KOPT-K1 (cell line): ENCODE measurements at regions not wholly inside any gene's neighbourhood (a gene's known extent, or its start where the extent isn't known, plus 50 kb on each side); places are given as distances from the start of the nearest gene placed in this dataset.

Experiments used
- H3K27ac ChIP-seq: fragments of 200-600 bp; sonication (generic); 2 replicates; pipeline ENCODE4 v1.5.1; 2016; ENCODE audit warnings: antibody characterized with exemption, mild to moderate bottlenecking, low read depth, low read length; ENCODE audit not compliant: poor library complexity, severe bottlenecking
- H3K36me3 ChIP-seq: fragments of 200-600 bp; sonication (generic); 2 replicates; pipeline ENCODE4 v1.5.1; 2017; ENCODE audit warnings: antibody characterized with exemption, mild to moderate bottlenecking, low read length, moderate library complexity; ENCODE audit not compliant: insufficient read depth
- H3K9me3 ChIP-seq: fragments of 200-600 bp; sonication (generic); 2 replicates; pipeline ENCODE4 v1.5.1; 2017; ENCODE audit warnings: antibody characterized with exemption, low read length, mild to moderate bottlenecking; ENCODE audit not compliant: insufficient read depth, poor library complexity, severe bottlenecking

DNA sequence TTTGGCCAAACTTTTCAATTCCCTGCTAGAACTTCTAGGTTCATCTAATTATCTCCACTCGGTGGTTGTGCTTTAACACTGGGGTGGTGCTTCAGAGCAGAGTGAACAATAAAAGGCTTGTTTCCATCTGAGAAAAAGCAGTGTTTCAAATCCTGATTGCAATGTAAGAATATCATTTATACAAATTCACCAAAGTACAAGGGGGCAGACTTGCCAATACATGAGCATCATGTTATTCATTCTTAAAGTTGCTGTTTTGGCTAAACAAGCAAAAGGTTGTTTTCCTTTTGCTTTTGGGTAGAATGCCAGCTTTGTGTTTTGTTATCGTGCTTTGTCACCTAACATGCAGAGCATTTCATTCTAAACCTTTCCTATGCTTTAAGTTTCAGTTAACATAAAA is 78.5 kb upstream of the UBAC2 start:
- Histone ChIP-seq H3K27ac (no peak overlapping the region), H3K9me3 (no peaks in the 10 kb centered on the region), H3K36me3 (no peaks in the 10 kb centered on the region)

DNA sequence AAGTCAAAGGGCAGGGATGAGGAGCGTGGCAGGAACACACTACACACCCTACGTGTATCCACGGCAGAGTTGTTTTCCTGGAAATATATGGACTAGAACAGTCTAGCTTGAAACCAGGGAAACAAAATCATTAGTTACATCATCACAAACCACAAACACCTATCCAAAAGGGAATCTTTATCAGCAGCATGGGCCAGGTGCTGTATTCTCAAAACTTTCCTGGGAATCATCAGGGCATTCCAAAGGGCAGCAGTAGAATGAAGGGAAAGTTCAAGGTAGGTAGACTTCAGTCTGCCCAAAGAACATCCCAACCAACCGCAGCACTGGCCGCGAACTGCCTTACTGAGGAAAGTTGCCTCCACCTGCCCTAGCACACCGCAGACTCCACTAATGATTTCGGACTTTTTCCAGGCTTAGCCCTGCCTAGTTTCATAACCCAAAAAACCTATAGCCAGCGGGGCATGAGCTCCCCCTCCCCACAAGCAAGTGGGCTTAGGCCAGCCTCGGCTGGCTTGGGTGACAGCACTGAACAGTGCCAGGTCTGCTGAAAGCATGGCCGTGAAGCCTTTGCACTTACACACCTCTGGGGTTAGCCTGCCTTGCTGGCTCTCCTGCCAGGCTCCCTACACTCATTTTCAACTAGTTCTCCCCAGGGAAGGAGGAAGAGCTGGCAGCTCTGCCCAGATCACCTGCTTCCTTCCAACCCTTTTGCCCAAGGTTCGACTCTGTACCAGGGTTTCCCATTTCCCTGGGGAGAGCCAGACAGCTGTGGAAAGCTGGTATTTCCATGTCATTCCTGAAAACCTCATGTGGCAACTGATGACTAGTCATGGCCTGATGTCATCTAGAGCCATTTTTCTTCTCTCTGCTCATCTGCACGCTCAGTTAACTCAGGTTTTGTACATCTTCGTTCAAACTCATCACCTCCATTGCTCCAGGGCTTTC is 77.3 kb upstream of the UBAC2 start:
- no peak overlapping the region for H3K27ac ChIP-seq
- no peaks in the 10 kb centered on the region for H3K9me3 ChIP-seq
- H3K36me3 ChIP-seq = no peaks in the 10 kb centered on the region

DNA sequence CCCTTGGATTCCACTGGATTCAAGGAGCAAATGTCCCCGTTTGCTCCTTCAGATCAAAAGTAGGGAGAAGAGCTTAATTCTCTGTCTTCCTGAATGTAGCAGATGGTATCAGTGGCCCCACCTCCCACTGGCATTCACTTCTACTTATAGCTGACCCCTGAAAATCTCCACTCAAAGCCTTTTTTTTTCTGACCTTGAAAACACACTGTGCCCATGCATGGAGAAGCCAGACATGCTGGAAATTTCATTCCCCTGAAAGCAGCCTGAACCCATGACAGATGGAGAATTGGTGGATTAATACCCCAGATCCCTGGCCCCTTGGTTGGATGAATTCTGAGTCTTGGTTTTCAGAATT is 76.6 kb upstream of the UBAC2 start:
- no peaks in the 10 kb centered on the region for H3K9me3 ChIP-seq
- no peak overlapping the region for H3K27ac ChIP-seq
- no peaks in the 10 kb centered on the region for H3K36me3 ChIP-seq

DNA sequence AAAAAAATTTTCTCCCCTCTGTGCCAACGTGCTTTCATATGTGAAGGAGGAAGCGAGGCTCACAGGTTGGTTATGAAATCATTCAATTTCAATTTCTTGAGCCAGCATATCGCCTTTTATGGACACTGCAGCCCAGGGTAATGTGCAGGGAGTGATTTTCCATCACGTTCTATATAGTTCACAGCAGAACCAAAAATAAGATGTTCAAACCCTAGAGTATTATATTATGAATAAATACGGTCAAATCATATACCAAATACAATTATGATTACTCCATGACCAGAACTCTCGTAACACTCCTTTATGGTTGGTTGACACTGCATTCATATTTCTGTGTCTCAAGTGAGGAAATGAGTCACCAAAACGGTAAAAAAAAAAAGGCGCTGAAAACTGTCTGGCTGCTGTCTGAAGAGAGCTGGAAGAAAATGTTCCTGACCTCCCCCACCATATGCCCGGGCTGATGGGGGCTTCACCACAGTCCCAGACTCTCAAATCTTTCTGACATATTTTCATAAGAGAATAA is 75.8 kb upstream of the UBAC2 start:
- Histone ChIP-seq H3K36me3 (no peaks in the 10 kb centered on the region), H3K9me3 (no peaks in the 10 kb centered on the region), H3K27ac (no peak overlapping the region)

DNA sequence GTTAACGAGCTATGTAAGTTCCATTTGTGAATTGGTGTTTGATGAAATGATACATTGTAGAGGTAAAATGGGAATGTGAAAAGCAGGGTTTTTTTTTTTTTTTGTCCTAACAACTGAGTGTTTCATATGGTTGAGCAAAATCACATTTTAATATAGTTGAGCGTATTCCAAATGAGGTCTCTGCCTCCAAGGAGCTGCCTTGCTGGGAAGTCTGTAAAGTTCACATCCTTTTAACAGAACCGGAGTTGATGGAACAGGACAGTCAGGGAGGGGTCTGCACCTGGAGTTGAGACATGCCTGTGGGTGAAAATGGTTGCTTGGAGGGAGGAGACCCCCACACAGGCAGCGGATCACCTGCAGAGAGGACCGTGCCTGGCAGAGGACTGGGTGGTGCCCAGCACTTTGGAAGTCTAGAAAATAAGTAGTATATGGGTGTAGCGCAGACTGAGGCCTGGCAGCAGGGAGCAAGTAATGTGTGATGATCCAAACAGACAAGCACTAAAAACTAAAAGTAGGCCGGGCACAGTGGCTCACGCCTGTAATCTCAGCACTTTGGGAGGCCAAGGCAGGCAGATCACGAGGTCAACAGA is 75.2 kb upstream of the UBAC2 start:
- no peak overlapping the region for H3K27ac ChIP-seq

DNA sequence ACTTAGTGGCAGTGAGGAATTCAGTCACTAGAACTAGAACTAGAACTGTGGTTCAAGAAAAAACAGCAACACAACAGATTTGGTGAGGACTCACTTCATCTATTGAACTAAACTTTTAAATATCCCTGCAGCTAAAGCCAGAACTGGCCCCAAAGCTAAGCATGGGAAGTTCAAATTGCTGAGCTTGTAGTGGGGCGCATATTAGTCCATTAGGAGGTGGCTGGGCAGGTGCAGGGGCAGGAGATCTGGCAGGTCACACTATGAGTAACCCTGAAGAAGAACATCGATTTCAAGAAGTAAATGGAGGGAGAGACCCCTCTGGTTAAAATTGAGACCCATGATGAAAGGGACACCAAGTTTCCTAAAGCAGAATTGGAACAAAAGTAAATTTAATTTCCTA is 73.8 kb upstream of the UBAC2 start:
- H3K36me3 ChIP-seq = no peaks in the 10 kb centered on the region
- no peak overlapping the region for H3K27ac ChIP-seq
- H3K9me3 ChIP-seq = no peaks in the 10 kb centered on the region

More for the DNA sequence above, 75.2 kb upstream of the UBAC2 start:
- Histone ChIP-seq H3K36me3 (no peaks in the 10 kb centered on the region), H3K9me3 (no peaks in the 10 kb centered on the region)

DNA sequence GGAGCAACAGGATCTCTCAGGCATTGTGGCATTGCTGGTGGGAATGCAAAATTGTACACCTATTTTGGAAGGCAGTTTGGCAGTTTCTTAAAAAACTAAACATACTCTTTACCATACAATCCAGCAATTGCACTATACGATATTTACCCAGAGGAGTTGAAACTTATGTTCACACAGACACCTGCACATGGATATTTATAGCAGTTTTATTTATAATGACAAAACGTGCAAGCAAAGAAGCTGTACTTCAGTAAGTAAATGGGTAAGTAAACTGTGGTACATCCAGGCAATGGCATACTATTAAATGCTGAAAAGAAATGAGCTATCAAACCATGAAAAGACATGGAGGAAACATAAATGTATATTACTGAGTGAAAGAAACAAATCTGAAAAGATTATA is 71.6 kb upstream of the UBAC2 start:
- Histone ChIP-seq H3K9me3 (no peaks in the 10 kb centered on the region), H3K36me3 (no peaks in the 10 kb centered on the region), H3K27ac (no peak overlapping the region)

DNA sequence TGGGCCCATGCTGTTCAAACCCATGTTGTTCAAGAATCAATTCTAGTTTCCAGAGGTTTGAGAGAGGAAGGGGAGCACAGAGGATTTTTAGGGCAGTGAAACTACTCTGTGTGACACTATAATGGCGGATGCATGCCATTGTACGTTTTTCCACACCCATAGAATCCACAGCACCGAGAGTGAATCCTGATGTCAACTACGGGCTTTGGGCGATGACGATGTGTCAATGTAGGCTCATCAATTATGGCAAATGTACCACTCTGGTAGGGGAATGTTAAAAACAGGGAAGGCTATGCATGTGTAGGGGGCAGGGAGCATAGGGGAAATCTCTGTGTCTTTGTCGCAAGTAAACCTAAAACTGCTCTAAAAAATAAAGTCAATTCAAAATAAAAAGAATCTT is 70.7 kb upstream of the UBAC2 start:
- H3K9me3 ChIP-seq = no peaks in the 10 kb centered on the region

DNA sequence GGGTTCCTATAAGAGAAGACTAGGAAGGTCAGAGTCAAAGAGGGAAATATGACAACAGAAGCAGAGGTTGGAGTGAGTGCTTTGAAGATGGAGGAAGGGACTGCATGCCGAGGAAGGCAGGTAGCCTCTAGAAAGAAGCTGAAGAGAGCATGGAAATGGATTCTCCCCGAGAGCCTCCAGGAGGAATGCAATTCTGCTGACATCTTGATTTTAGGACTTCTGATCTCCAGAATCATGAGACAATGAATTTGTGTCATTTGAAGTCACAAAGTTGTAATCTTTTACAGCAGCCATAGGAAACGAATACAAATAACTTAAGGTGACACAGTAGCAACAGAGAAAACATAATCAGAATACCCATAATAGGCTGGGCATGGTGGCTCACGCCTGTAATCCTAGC is 69.2 kb upstream of the UBAC2 start:
- Histone ChIP-seq H3K36me3 (no peaks in the 10 kb centered on the region), H3K27ac (no peak overlapping the region), H3K9me3 (no peaks in the 10 kb centered on the region)

More for the DNA sequence above, 70.7 kb upstream of the UBAC2 start:
- Histone ChIP-seq H3K27ac (no peak overlapping the region), H3K36me3 (no peaks in the 10 kb centered on the region)

DNA sequence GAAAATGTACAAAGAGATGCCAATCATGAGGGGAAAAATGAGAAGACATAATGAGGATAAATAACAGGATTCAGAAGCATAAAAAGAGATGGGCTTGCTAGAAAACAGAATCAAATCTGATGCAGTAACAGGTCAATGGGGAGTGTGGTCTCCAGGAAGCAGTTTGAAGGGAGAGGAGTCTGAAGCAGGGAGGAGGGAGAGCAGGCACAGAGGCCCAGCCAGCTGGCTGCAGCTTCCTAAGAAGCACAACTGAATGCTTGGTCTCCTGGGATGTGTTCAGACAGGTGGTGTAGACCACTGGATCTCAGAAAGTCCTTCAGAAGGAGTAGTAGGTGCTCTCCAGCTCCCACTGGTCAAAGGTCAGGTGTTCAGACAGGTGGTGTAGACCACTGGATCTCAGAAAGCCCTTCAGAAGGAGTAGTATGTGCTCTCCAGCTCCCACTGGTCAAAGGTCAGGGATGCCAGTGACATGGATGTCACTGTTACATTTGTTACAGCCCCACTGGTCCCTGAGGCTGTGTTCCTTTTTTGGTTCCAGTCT is 68.3 kb upstream of the UBAC2 start:
- H3K27ac ChIP-seq = no peak overlapping the region
- no peaks in the 10 kb centered on the region for H3K9me3 ChIP-seq
- H3K36me3 ChIP-seq = no peaks in the 10 kb centered on the region

DNA sequence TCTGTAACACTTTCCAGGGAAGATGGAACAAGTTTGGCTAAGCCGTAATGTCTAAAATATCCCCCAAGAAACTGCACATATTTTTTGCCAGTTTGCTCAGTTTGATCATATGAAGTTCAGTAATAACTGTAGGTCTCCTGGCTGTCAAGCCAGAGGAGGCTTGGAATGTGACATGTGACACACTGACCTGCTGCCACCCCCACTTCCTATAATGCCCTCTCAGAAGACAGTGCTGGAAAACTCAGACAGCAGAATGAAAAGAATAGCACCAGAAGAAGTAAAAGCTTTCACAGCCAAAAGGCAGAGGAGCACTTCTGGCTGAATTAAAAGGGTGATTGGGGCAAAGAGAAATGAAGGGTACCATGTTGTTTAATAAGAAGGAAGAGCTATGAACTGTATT is 67.4 kb upstream of the UBAC2 start:
- Histone ChIP-seq H3K27ac (no peak overlapping the region), H3K9me3 (no peaks in the 10 kb centered on the region), H3K36me3 (no peaks in the 10 kb centered on the region)

DNA sequence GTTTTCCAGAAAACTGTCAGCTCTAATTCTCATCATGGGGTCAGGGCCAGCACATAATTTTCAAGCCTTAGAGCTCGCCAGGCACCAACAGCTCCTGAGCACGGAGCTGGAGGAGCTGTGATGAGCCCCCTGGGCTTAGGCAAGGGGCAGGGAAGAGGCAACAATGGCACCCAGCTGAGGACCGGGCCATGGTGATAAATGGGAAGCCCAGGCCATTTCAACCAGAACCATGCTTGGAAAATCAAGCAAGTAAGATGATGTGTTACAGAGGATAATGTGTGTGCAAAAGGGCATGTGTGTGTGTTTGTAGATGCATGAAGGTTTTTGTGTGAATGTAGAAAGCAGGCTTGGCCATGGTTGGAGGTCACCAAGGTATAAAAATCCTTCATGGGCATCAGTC is 66.8 kb upstream of the UBAC2 start:
- H3K27ac ChIP-seq = no peak overlapping the region

DNA sequence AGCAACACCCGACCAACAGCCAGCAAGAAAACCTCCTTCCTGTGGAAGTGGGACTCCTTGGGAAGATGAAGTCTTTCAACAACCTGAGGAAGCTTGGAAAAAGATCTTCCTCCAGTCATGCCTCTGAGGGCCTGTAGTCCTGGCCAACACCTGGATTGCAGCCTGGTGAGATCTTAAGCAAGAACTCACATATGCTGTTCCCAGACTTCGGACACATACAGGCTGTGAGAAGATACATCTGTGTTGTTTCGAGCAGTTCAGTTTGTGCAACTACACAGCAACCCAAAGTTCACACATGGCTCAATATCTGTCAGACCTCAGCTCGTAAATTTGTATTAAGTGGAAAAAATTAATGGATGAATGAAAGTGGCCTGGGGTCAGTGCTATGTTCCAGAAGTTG is 65.1 kb upstream of the UBAC2 start:
- Histone ChIP-seq H3K27ac (no peak overlapping the region), H3K9me3 (no peaks in the 10 kb centered on the region), H3K36me3 (no peaks in the 10 kb centered on the region)

More for the DNA sequence above, 66.8 kb upstream of the UBAC2 start:
- H3K36me3 ChIP-seq = no peaks in the 10 kb centered on the region
- no peaks in the 10 kb centered on the region for H3K9me3 ChIP-seq

DNA sequence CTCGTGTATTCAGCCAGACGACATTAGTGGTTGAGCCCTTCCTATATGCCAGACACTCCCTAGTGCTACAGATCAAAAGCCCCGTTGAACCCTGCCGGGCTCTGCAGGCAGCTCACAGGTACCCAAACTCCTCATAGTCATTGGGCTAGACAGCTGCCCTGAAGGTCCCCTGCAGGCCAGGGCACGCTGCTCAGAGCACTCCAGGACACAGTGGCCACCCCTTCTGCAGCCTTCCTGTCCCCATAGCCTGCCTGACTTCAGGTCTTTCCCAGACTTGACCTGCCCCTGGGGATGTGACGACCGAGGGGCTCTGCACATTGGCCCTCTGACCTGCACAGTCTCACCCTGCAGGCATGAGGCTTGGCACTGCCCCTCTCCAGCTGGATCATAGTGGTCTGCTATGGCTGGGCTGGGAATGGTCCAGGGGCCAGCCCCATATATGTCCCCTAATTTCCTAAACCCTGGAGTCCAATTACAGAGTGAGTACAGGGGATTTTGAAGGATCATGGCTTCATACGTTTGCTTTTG is 64.2 kb upstream of the UBAC2 start:
- H3K9me3 ChIP-seq = no peaks in the 10 kb centered on the region
- H3K36me3 ChIP-seq = no peaks in the 10 kb centered on the region
- no peak overlapping the region for H3K27ac ChIP-seq

DNA sequence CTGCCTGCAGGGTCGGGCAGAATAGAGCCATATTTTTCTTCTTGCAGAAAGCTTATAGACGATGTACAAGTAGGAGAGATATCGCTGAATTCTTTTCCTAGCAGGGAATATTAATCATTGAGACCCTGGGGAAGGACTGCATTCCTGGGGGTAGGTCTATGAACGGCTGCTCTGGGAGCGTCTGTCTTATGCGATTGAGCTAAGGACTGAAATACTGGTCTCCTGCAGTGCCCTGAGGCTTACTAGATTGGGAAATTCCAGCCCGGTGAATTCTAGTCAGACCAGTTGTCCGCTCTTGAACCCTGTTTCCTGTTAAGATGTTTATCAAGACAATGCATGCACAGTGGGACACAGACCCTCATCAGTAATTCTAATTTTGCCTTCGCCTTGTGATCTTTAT is 59.8 kb upstream of the UBAC2 start:
- H3K36me3 ChIP-seq = no peaks in the 10 kb centered on the region
- no peaks in the 10 kb centered on the region for H3K9me3 ChIP-seq
- no peak overlapping the region for H3K27ac ChIP-seq
